SU-DHL-6 (cell line): ENCODE measurements at regions not wholly inside any gene's neighbourhood (a gene's known extent, or its start where the extent isn't known, plus 50 kb on each side); places are given as distances from the start of the nearest gene placed in this dataset.

ENCODE experiments used
- H2AFZ ChIP-seq: fragments of 200-600 bp; sonication (generic); 2 replicates; pipeline ENCODE4 v1.6.1; 2014; ENCODE audit warnings: low read depth, mild to moderate bottlenecking, moderate library complexity, mixed read lengths, antibody characterized with exemption, low read length; ENCODE audit not compliant: severe bottlenecking
- H3F3A ChIP-seq: fragments of 200-600 bp; shearing (Covaris generic); 2 replicates; pipeline ENCODE4 v1.6.0; 2016; ENCODE audit warnings: antibody characterized with exemption, mild to moderate bottlenecking; ENCODE audit not compliant: insufficient read depth
- H3K27ac ChIP-seq: fragments of 200-600 bp; sonication (generic); 2 replicates; pipeline ENCODE4 v1.5.1; 2016; ENCODE audit warnings: low read depth, mild to moderate bottlenecking, low read length, moderate library complexity, mixed read lengths
- H3K27me3 ChIP-seq: fragments of 200-600 bp; sonication (generic), shearing (Covaris generic); 2 replicates; pipeline ENCODE4 v1.6.0; 2014; ENCODE audit warnings: mild to moderate bottlenecking, low read length
- H3K36me3 ChIP-seq: fragments of 200-600 bp; sonication (generic); 2 replicates; pipeline ENCODE4 v1.6.1; 2014; ENCODE audit warnings: mild to moderate bottlenecking, low read length, mixed read lengths
- H3K4me2 ChIP-seq: fragments of 300-600, 200-600 bp; shearing (Covaris generic), sonication (generic); 2 replicates; pipeline ENCODE4 v1.6.0; 2014; ENCODE audit warnings: low read length, low read depth, mild to moderate bottlenecking; ENCODE audit not compliant: poor library complexity, severe bottlenecking
- H3K4me3 ChIP-seq: fragments of 200-600 bp; sonication (generic); 2 replicates; pipeline ENCODE4 v1.5.1; 2014; ENCODE audit warnings: antibody characterized with exemption, low read length, mild to moderate bottlenecking, mixed read lengths; ENCODE audit not compliant: insufficient read depth, poor library complexity, severe bottlenecking
- H3K79me2 ChIP-seq: fragments of 200-600 bp; sonication (generic); 2 replicates; pipeline ENCODE4 v1.6.1; 2014; ENCODE audit warnings: mild to moderate bottlenecking, low read length, moderate library complexity; ENCODE audit not compliant: insufficient read depth
- H3K9ac ChIP-seq: fragments of 200-600 bp; sonication (generic); 2 replicates; pipeline ENCODE4 v1.7.0; 2014; ENCODE audit warnings: mild to moderate bottlenecking, low read length
- H3K9me2 ChIP-seq: fragments of 200-600 bp; sonication (generic); replicated peaks from 2 replicates; pipeline ENCODE4 v1.6.1; 2014; ENCODE audit warnings: low read length; ENCODE audit not compliant: insufficient read depth
- H3K9me3 ChIP-seq: fragments of 200-600 bp; sonication (generic); 2 replicates; pipeline ENCODE4 v1.6.1; 2014; ENCODE audit warnings: low read length, mixed read lengths; ENCODE audit not compliant: insufficient read depth
- H4K20me1 ChIP-seq: fragments of 200-600 bp; sonication (generic); 2 replicates; pipeline ENCODE4 v1.6.1; 2014; ENCODE audit warnings: low read depth, mild to moderate bottlenecking, antibody characterized with exemption, low read length, moderate library complexity, mixed read lengths
- CTCF ChIP-seq: fragments of 200-600 bp; sonication (generic); IDR thresholded peaks from one replicate; pipeline ENCODE4 v1.5.1; 2017; ENCODE audit warnings: antibody characterized with exemption, mild to moderate bottlenecking, low read length, moderate library complexity; ENCODE audit not compliant: insufficient read depth, poor library complexity, severe bottlenecking
- EZH2phosphoT487 ChIP-seq: fragments of 200-600 bp; sonication (generic), shearing (Covaris generic); conservative IDR thresholded peaks from 2 replicates; pipeline ENCODE4 v1.6.1; 2018; ENCODE audit warnings: mild to moderate bottlenecking, antibody characterized with exemption, low read length, moderate library complexity, mixed read lengths

GRCh38 chr18:45509535-45509934 lies 105.7 kb upstream of the SLC14A2 start:
- Histone ChIP-seq H3K36me3 (no peaks in the 10 kb centered on the region), H2AFZ (no peak overlapping the region), H4K20me1 (no peaks in the 10 kb centered on the region), H3K4me2 (no peak overlapping the region), H3F3A (no peaks in the 10 kb centered on the region), H3K27me3 (no peaks in the 10 kb centered on the region), H3K9me3 (no peaks in the 10 kb centered on the region), H3K27ac (no peak overlapping the region), H3K4me3 (no peak overlapping the region), H3K9me2 (no peaks in the 10 kb centered on the region), H3K9ac (no peak overlapping the region), H3K79me2 (no peaks in the 10 kb centered on the region)
- TF ChIP-seq CTCF: no peak

GRCh38 chr18:45510656-45511055 lies 104.6 kb upstream of the SLC14A2 start:
- Histone ChIP-seq H3K79me2 (no peaks in the 10 kb centered on the region), H3K4me3 (no peak overlapping the region), H3F3A (no peaks in the 10 kb centered on the region), H3K9me3 (no peaks in the 10 kb centered on the region), H4K20me1 (no peaks in the 10 kb centered on the region), H2AFZ (no peak overlapping the region), H3K36me3 (no peaks in the 10 kb centered on the region), H3K27me3 (no peaks in the 10 kb centered on the region), H3K9ac (no peak overlapping the region), H3K4me2 (no peak overlapping the region), H3K27ac (no peak overlapping the region), H3K9me2 (no peaks in the 10 kb centered on the region)
- no peak for TF ChIP-seq EZH2phosphoT487
- no peak for TF ChIP-seq CTCF

GRCh38 chr18:45512363-45512953 lies 102.8 kb upstream of the SLC14A2 start:
- Histone ChIP-seq H3K27ac (no peak overlapping the region), H2AFZ (no peak overlapping the region), H3K9me3 (no peaks in the 10 kb centered on the region), H3K9ac (no peak overlapping the region), H3K4me3 (no peak overlapping the region), H3K36me3 (no peaks in the 10 kb centered on the region), H3K79me2 (no peaks in the 10 kb centered on the region), H4K20me1 (no peaks in the 10 kb centered on the region), H3K9me2 (no peaks in the 10 kb centered on the region), H3K27me3 (no peaks in the 10 kb centered on the region), H3K4me2 (no peak overlapping the region), H3F3A (no peaks in the 10 kb centered on the region)
- no peak for TF ChIP-seq CTCF
- no peak for TF ChIP-seq EZH2phosphoT487
